Fibroblast of lung (primary cell): ENCODE measurements at regions not wholly inside any gene's neighbourhood (a gene's known extent, or its start where the extent isn't known, plus 50 kb on each side); places are given as distances from the start of the nearest gene placed in this dataset.

Experiments
- EZH2 ChIP-seq: IDR thresholded peaks from 2 replicates; pipeline ENCODE4 v1.5.1; 2012; ENCODE audit warnings: low read length, control low read depth, mild to moderate bottlenecking; ENCODE audit errors: missing control alignments
- TF ChIP-seq, protein P1 (sequence below), 2 donors: IDR thresholded peaks in 1 of 2; conservative IDR thresholded peaks in 1 of 2; 1 replicate in 1 of 2; 2 replicates in 1 of 2; pipeline ENCODE4 v1.5.1; 2011 to 2012; ENCODE audit warnings: low read length in 2 of 2, control low read depth in 1 of 2, inconsistent platforms in 1 of 2, low read depth in 1 of 2, mild to moderate bottlenecking in 1 of 2

GRCh38 chr11:76605338-76606074, 65.0 kb downstream of the LRRC32 start:
- TF ChIP-seq, protein P1, sequence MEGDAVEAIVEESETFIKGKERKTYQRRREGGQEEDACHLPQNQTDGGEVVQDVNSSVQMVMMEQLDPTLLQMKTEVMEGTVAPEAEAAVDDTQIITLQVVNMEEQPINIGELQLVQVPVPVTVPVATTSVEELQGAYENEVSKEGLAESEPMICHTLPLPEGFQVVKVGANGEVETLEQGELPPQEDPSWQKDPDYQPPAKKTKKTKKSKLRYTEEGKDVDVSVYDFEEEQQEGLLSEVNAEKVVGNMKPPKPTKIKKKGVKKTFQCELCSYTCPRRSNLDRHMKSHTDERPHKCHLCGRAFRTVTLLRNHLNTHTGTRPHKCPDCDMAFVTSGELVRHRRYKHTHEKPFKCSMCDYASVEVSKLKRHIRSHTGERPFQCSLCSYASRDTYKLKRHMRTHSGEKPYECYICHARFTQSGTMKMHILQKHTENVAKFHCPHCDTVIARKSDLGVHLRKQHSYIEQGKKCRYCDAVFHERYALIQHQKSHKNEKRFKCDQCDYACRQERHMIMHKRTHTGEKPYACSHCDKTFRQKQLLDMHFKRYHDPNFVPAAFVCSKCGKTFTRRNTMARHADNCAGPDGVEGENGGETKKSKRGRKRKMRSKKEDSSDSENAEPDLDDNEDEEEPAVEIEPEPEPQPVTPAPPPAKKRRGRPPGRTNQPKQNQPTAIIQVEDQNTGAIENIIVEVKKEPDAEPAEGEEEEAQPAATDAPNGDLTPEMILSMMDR (conservative IDR thresholded peaks at IDR 0.05 in 1 of 2, IDR thresholded peaks at IDR 0.05 in 1 of 2; ENCODE audit: low read depth in 1 of 2, low read length in 2 of 2) = no peak
- TF ChIP-seq EZH2 = no peak
